Suprapubic skin (tissue), 4 donors: ENCODE measurements at regions not wholly inside any gene's neighbourhood (a gene's known extent, or its start where the extent isn't known, plus 50 kb on each side); places are given as distances from the start of the nearest gene placed in this dataset.

Experiments
- EP300 ChIP-seq: sonication (generic); formaldehyde crosslinking; IDR thresholded peaks from one replicate; pipeline ENCODE4 v1.6.1; 2017; ENCODE audit warnings: antibody characterized with exemption
- POLR2A ChIP-seq, 2 donors: fragments of 450-650 bp; IDR thresholded peaks; one replicate each; pipeline ENCODE4 v1.6.1; 2017; ENCODE audit warnings: antibody characterized with exemption in 2 of 2, mild to moderate bottlenecking in 2 of 2, moderate library complexity in 2 of 2
- POLR2AphosphoS5 ChIP-seq, 3 donors: sonication (generic); formaldehyde crosslinking; IDR thresholded peaks; one replicate each; pipeline ENCODE4 v1.6.1; 2017; ENCODE audit warnings: antibody characterized with exemption in 3 of 3
- TF ChIP-seq, protein P1 (sequence below), 2 donors: fragments of 200-600 bp in 1 of 2; fragments of 450-650 bp in 1 of 2; sonication (generic) in 1 of 2; IDR thresholded peaks; one replicate each; pipeline ENCODE4 v1.5.1; 2016 to 2019; ENCODE audit warnings: antibody characterized with exemption in 2 of 2, mild to moderate bottlenecking in 1 of 2, moderate library complexity in 1 of 2

DNA sequence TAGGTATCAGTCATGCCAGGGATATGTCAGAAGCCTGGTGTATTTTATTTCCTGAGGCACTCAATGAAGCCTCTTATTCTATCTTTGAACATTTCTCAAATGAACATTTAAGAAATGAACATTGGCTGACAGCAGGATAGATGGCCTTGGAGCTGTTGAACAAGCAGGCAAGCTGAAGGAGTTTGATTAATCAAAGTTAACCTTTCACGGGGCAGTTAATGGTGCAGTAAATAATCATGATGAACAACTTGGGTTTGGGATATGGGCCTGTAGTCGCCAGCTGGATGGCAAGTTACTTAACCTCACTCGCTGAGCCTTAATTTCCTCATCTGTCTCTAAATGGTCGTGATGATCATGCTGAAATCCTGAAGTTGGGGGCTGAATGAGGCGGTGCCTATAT is 333.0 kb downstream of the SFMBT2 start:
- no peak for TF ChIP-seq POLR2AphosphoS5 (IDR thresholded peaks at IDR 0.05)
- TF ChIP-seq, protein P1, sequence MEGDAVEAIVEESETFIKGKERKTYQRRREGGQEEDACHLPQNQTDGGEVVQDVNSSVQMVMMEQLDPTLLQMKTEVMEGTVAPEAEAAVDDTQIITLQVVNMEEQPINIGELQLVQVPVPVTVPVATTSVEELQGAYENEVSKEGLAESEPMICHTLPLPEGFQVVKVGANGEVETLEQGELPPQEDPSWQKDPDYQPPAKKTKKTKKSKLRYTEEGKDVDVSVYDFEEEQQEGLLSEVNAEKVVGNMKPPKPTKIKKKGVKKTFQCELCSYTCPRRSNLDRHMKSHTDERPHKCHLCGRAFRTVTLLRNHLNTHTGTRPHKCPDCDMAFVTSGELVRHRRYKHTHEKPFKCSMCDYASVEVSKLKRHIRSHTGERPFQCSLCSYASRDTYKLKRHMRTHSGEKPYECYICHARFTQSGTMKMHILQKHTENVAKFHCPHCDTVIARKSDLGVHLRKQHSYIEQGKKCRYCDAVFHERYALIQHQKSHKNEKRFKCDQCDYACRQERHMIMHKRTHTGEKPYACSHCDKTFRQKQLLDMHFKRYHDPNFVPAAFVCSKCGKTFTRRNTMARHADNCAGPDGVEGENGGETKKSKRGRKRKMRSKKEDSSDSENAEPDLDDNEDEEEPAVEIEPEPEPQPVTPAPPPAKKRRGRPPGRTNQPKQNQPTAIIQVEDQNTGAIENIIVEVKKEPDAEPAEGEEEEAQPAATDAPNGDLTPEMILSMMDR (IDR thresholded peaks at IDR 0.05), result no peak
- TF ChIP-seq POLR2A (IDR thresholded peaks at IDR 0.05), result no peak
- no peak for TF ChIP-seq EP300
